Activated gamma-delta T cell treated with Interleukin-2 at 50 U/mL for 16 hours (primary cell): ENCODE measurements at regions not wholly inside any gene's neighbourhood (a gene's known extent, or its start where the extent isn't known, plus 50 kb on each side); places are given as distances from the start of the nearest gene placed in this dataset.

Experiments
- DNase-seq: peaks from one replicate; pipeline ENCODE4 v3.0.0-alpha.2; 2020

DNA sequence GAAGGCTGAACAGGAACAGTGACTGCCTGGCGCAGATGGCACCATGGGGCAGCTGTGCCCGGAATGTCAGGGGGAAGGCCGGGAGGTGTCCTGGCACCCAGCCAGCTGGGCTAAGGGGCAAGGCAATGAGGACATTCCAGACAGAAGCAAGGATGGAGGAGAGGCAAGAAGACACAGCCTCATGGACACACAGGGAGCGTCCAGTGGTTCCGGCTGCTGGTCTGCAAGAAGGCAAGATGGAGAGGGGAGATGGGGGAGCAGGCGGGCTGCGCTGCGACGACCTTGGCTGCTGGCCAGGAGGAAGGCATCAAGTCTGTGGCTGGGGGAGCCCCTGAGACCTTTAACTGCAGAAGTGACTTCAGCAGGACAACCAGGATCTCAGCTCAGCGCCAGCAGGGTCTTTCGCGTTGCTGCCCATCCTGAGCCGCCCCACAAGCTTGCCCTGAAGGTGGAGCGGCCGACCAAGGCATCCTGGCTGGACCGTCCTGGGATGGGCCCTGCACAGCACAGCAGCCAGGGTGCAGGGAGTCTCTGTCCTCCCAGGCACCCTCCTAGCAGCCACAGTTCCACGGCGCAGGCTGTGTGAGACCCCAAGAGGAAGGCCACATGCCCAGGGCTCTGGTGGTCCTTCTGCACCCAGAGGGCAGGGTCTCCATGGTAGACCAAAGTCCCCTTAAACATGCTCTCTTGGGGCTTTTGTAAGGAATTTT is 531.7 kb downstream of the BRD1 start:
- no peak for DNase-seq

DNA sequence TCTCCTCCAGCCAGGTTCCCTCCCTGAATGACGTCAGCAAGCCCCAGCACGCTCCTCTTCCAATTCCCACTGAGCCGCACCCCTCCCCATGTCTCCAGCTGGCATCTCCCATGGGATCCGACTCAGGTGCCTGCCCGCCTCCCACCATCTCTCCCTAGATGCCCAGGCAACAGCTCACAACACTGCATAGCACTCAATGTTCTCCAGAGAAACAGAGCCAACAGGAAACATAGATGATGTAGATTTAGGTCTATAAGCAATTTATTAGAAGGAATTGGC is 532.3 kb downstream of the BRD1 start:
- no peak for DNase-seq

DNA sequence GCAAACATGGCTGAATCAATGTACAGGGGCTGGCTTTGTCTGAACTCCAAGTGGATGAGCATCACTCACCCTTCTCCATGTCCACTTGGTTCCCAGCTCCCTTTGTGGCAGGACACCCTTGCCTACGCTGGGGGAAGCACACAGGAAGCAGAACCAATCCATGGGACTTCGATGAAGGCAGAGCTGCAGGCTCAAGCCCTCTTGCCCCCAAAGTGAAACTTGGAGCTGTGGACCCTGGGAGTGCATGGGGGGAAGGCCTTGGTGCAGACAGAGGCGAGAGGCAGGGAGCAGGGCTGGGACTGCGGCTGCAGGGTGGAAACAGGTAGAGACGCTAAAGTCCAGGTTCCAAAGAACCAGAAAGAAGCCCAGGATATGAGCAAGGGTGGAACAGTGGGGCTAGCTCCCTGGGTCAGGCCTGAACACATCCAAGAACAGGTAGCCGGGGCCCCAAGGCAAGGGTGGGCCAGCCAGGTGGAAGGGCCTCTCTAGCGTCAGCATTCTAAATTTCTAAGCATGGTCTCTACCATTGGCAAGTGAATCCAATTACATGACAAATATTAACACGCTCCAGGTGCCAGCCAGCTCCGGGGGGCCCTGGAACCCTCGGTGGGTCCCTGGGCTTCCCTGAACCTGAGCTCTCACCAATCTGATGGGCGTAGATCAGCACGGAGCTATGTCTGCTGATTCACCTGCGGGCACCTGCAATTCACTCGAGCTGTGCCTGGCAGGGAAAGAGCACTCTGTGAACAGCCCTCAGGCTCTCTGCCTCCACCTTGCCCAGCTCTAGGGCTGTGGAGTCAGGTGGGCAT is 532.8 kb downstream of the BRD1 start:
- no peak for DNase-seq

DNA sequence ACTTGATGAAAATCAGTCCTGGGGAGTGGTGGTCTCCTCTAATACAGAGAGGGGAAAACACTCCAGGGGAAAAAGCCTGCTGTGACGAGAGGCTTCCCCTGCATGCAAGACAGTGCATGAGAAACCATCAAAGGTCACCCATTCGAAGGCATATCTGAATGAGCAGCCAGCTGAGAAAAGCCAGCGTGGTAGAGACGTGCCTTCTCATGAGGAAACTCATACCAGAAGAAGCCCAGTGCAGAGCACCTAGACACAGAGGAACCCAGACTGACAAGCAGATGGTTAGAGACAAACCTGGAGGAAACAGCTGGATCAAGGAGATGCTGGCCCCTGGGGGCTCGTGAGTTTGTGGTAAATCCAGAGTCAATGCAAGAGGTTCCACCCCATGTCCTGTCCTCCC is 534.8 kb downstream of the BRD1 start:
- no peak for DNase-seq

DNA sequence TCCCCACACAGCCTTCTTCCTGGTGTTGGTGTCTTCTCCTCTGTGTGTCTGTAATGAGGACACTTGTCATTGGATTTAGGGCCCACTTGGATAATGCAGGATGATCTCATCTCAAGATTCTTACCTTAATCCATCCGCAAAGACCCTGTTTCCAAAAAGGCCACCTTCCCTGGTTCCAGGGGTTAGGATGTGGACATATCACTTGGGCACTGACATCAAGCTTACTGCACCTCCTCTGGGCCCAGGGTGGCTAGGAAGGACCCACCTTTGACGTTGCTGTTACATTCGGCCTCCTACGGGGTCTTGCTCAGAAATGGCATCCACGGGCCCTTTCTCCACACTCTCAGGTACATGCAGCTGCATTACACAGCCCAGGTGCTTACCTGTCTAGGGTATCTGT is 535.9 kb downstream of the BRD1 start:
- no peak for DNase-seq

DNA sequence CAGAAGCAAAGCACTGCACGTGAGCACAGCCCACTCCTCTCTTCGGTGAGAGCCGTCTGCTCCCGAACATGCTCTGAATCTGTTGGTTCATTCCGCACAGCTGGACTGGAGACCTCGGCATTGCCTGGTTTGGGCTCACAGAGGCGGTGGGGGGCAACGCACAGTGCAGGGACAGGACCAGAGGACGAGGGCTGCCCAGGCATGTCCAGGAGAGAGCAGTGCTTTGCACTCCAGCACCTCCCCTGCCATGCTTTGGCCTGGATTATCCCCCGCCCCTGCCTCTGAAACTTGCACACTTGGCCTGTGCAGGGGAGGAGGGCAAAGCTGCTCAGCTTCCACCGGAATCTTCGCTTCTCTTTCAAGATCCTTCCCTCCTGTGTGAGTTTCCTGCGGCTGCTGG is 536.5 kb downstream of the BRD1 start:
- DNase-seq = no peak

DNA sequence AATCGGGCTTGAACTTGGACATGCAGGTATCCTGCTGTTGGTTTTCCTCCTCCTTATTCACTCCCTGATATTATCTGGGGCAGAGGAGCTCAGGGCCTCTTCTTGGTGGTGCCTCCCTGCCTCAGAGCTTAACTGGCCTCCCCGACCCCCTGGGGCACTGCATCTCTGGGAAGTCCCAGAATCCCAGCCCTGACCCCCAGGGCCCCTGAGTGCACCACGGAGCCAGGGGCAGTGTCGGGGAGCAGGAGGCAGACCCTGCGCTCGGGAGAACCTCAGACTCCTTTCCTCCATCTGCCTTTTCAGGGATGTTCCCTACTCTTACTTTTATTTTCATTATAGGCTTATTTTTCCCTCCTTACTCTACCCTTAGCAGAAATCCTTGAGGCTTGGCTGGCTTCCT is 537.0 kb downstream of the BRD1 start:
- DNase-seq = no peak

DNA sequence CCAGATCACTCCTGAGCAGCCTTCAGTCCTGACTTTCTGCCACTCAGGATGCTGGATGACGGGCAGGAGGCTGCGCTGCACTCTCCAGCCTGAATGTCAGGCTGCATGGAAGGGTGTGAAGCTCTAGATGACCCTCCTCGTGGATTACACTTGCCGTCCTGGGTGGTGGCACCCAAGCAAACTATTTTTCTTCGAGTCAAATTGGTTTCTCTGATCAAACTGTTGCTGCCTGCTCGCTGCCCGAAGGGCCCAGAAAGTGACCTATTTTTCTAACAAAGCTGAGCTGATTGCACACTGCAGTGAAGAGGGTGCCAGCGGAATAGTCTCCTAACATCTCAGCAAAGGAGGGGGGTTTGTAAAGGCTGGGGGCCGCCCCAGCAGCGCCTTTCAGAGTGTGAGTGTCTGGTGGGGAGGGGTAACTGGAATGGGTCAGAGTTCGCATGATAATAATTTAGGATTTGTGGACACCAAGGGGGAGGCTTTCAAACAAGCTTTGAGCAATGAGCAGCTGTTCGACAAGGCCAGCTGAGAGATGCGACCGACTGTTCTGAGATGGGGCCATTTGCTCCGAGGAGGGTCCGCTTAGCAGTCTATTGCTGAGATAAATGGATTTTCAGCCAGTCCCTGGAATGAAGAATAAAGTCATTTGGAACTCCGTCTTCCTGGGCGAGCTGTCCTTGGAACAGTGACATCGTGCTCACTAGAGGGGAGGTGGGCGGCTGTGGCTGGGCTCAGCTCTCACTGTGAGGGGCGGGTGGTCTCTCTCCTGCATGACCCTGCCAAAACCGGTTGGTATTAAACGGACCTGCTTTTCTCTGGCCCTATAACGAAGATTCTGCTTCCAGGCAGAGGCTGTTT is 537.6 kb downstream of the BRD1 start:
- DNase-seq = no peak

DNA sequence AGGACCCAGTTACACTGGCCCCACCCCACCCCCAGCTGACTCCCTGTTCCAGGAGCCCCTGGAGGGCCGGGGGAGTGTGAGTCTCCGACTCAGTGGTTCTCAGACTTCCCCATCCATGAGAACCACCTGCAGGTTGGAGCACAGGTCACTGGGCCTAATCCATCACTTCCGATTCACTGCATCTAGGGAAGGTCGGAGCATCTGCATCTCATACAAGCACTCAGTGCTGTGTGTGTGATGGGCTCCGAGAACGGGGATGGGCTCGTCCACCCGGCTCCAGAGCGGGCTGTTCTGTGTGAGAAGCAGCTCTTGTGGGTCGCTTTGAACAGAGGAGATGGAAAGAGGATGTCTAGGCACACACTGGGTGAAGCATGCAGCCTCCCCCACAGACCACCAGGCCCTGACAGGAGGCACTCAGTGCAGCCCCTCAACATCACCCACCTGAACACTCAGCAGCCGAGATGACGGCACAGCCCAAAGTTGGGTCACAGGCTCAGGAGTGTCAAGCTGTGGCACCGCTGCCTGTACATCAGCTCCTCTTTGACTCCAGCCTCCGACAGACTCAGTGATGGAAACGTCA is 541.4 kb downstream of the BRD1 start:
- DNase-seq = no peak

DNA sequence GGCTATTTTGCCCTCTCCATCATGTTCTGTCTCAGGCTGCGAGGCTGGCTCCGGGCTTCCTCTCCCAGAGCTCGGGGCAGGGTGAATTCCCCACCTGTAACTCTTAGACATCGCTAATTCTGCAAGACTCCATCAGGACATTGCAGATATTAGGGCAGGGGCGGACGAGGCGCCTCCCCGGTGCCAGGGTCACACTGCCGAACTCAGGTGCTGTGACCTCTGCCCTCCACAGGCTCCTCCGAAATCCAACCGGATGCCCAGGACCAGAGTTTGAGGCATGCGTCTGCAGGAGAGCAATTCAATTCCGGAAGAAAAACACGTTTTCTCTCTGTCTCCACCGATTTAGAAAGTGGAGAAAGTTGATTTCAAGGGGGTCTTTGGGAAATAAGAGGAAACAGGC is 542.7 kb downstream of the BRD1 start:
- no peak for DNase-seq

DNA sequence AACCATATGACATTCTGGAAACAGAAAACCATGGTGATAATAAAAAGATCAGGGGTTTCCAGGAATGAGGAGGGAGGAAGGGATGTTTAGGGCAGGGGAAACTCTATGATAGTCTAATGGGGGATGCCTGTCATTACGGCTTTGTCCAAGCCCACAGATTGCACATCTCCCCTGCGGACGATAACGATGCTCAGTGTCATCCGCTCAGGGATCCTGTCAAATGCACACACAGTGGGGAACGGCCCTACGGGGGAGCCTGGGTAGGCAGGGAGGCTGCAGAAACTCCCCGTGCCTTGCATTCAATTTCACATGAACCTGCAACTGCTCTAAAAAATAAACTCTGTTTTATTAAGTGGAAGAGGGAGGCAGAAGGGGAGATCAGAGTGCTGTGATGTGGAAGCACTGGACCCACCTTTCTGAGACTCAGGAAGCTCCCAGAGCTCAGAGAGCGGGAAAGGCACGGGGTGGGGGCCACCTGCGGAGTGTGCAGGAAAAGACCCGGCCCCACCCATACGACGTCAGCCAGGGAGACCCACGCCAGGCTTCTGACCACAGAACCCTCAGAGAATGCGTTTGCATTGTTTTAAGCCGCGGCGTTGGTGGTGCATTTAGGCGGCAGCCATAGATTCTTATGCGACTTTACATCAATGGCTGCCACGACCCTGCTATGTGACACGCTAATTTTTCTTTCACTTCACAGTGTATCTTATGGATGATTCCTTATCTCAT is 543.5 kb downstream of the BRD1 start:
- DNase-seq = no peak

DNA sequence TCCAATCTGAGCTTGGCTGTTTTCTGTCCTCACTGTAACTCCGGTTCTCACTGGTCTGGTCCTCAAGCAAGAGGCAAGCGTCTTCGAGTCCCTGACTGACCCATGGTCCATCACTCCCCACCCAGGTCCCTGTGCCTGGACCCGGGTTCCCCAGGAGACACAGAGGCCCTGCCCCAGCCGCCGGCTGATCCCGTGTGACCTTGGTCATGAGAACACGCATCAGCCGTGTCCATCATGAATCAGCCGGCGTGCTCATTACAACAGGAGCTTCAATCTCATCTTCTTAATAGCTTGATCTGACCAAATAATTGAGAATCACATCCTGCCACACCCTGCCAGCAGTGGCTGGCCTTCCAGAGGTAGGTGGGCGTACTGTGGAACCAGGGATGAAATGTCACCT is 545.1 kb downstream of the BRD1 start:
- no peak for DNase-seq

DNA sequence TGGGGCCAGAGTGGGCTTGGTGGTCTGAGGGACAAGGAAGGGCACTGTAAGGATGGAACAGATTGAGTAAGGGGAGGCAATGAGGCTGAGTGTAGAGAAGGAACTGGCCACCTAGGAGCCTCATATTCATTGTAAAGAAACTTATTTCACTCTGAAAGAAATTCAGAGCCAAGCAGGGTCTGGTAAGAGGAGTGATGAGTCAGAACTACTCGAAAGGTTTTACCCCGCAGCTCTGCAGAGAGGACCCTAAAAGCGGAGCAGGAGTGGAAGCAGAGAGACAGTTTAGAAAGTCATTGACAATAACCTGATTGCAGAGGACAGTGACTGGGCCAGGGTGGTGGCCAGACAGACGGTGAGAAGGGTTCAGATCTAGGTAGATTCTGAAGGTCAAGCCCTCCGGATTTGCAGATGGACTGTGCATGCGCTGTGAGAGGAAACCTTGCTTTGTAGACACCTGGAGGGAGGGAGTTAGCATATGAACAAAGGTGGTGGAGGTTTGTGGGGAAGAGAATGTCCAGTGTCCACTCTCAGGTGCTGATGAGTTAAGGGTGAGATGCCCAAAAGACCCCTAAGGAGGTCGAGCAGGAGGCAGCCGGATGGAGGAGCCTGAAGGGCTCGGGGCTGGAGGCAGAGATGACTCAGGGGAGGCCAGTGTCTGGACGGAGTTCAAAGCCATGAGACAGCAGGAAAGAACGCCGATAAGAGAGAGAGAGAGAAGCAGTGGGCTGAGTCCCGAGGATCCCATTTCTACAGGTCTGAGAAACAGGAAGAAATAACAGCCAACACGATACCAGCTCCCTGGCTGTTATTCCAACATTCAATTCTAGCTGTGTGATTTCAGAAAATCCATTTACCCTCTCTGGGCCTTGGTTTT is 546.0 kb downstream of the BRD1 start:
- no peak for DNase-seq

DNA sequence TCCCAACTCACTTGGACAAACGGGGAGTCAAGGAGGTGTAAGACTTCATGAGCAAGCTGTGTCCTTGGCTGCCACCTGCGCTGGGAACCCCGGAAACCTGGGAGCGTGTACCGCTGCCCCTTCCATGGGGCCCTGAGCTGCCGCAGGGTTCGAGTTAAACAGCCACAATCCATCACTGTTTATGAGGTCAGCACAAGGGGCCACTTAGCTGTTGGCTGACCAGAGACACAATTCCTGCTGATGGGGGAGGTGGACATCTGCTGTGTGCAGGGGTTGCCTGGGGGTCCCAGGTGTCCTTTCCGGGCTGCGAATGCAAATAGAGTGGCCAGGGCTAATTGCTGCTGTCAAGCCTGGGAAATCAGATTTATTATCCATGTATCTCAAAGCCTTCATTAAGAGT is 549.3 kb downstream of the BRD1 start:
- no peak for DNase-seq

DNA sequence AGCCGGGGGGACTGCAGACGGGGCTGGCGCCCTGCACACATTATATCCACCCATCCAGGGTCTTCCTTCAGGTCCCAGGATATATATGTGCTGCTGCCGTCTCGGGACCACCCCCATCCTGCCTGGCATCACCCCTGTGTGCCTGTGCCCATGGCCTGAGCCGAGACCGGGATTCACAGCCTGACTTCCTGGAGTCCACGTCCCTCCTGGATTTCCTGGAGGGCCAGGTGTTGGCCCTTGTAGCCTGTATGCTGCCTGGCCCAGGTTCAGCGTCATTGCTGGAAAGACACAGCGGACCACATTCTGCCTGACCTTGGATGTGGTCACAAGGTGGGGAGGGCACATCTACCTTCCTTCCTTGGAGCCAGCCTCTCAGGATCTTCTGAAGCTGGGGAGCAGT is 551.1 kb downstream of the BRD1 start:
- no peak for DNase-seq

DNA sequence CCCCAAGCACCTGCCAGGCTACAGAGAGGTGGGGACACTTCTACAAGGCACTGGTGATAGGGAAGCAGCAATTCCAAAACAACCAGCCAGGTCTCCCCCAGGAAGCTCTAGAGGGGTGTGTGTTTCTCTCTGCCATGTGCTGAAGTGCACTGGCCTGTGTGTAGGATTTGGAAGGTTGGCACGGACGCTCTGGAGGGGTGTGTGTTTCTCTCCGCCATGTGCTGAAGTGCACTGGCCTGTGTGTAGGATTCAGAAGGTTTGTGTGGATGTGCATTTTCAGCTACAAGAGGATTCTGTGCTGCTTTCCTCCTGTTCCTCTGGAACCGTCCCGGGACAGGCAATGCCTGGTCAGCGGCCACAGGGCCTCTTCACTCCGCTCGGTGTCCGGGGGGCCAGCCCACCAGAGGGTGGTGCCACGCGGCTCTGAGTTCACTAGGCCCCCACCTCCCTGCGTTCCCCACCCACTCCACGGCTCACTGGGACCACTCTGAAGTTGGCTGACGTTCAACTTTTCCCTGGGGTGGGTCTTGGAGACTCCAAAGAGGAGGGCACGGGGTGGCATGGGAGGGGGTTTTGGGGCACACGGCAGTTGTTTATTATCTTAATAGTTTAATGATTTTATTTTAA is 552.8 kb downstream of the BRD1 start:
- no peak for DNase-seq

DNA sequence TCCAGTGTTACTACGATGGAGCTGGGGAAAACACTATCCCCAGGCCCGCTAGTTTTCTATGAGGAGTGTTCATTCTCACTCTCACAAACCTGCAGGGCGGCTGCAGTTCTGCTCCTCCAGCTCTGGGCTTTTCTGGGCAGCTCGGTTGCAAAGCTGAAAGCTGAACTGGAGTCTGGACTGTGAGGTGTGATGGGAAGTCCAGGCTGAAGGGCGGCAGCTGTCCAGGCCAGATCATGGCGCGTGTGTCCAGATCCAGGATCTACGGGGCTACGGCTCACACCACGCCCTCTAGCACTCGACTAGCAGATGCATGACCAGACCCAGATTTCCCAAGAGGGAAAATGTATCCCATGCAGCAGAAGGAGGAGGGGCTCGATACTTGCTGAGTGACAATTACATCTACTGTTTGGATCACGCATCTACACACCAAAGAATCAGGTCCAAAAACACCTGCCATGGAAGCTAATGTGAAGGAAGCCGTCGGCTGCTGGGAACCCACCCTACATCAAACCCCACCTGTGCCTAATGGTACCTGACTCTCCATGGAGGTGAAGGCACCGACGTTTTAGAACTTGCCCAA is 555.0 kb downstream of the BRD1 start:
- DNase-seq = no peak

DNA sequence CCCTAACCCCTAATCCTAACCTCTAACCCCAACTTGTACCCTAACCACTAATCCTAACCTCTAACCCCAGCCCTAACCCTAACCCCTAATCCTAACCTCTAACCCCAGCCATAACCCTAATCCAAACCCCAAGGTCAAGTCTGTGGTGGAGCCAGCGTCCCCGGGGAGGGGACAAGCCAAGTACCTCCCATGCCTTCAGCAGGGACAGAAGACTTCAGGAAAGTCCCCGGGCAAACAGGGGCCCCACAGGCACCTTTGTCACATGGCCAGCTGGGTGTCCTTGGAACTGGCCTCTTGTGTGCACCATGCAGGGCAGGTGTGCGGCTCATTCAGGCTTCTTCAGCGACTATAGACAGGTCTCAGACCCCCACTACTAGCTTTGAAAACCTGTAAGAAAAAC is 555.8 kb downstream of the BRD1 start:
- no peak for DNase-seq

DNA sequence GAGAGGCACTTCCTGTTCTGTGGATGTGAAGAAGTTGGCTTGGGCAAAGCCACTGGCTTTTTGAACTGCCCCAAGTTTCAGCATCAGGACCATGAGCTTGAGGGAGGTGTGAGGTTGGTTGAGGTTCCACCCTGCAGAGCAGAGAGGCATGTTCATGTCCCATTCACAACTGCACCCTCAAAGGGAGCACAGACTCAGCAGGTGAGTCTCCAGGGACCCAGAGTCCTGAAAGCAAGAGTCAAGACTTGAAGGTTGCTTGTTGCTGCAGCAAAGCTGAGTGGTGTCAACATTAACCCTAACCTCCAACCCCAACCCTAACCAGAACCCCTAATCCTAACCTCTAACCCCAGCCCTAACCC is 556.3 kb downstream of the BRD1 start:
- no peak for DNase-seq

DNA sequence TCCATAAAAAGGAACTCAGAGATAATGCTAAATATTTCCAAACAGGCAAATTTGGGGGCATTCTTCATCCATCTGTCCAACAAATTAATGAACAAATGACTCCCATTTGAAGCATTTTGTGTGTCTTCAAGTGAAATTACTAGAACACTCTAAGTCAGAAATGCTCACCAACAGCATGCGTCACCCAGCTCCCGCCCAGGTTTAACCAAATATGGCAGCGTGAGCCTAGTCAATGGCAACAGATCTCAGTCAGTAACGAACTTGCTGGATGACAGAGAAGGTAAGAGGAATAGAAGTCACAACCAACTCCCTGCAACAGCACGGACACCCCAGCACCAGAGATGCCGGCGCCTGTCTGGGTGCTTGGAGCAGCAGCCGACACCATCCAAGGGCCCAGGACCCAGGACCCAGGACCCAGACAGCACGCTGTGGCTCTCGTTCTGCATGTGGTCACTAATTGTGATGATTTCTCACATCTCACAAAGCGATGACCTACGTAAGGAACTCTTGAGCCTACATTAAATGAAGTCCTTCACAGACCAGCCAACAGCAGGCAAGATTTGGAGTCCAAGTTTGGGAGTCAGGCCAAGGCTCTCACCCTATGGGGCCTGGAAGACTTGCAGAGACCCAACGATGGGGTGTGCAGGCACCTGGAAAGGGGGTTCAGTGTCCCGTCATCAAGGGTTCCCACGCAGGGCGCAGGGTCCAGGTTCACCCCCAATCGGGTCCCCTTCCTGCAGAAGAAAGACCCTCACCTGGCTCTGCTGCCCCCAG is 556.9 kb downstream of the BRD1 start:
- no peak for DNase-seq
